ENCODE measurements at regions not wholly inside any gene's neighbourhood (a gene's known extent, or its start where the extent isn't known, plus 50 kb on each side); places are given as distances from the start of the nearest gene placed in this dataset.

DNA sequence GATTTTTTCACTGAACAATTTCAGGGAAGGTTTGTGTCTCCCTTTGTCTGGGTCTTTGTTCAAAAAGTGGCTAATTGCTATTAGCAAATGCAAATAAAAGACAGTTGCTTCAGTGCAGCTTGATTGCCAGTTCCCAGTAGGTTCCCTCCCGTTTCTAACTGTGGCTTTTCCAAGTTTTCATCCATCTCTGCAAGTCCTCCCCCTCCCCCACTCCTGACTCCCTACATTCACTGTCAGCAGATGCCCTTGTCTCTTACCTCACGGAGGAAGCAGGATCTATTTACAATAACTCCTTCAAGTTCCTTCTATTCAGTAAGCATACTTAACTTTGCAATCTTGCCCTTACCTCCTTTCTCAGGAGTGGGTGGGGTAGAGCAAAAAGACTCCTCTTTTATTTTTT lies 55.4 kb upstream of the SCEL start:
- Mint-ChIP-seq H3K36me3 (ENCODE audit: low read depth) (no peaks in the 10 kb centered on the region), H3K27ac (no peak overlapping the region), H3K4me3 (peak overlapping the region in 1 of 3 experiments; percentile 31), H3K4me1 (peaks cover 19% of the 10 kb centered on the region), H3K9me3 (peaks cover 8% of the 10 kb centered on the region), H3K27me3 (ENCODE audit: low read depth) (no peaks in the 10 kb centered on the region)
- TF ChIP-seq, protein P1, sequence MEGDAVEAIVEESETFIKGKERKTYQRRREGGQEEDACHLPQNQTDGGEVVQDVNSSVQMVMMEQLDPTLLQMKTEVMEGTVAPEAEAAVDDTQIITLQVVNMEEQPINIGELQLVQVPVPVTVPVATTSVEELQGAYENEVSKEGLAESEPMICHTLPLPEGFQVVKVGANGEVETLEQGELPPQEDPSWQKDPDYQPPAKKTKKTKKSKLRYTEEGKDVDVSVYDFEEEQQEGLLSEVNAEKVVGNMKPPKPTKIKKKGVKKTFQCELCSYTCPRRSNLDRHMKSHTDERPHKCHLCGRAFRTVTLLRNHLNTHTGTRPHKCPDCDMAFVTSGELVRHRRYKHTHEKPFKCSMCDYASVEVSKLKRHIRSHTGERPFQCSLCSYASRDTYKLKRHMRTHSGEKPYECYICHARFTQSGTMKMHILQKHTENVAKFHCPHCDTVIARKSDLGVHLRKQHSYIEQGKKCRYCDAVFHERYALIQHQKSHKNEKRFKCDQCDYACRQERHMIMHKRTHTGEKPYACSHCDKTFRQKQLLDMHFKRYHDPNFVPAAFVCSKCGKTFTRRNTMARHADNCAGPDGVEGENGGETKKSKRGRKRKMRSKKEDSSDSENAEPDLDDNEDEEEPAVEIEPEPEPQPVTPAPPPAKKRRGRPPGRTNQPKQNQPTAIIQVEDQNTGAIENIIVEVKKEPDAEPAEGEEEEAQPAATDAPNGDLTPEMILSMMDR (IDR thresholded peaks at IDR 0.05; ENCODE audit: unreplicated experiment in 3 of 3) = no peak

DNA sequence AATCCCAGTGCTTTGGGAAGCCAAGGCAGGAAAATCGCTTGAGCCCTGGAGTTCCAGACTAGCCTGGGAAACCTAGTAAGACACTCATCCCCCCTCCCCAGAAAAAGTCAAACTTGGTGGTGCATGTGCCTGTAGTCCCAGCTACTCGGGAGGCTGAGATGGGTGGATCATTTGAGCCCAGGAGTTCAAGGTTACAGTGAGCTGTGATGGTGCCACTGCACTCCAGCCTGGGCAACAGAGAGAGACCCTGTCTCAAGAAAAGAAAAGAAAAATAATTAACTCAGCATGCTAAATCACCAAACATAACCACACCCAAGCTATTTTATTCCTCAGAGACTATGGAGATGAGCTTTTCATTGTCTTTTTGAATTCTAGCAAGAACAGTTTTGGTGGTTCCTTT lies 56.2 kb upstream of the SCEL start:
- no peaks in the 10 kb centered on the region for H3K36me3 Mint-ChIP-seq (ENCODE audit: low read depth)

DNA sequence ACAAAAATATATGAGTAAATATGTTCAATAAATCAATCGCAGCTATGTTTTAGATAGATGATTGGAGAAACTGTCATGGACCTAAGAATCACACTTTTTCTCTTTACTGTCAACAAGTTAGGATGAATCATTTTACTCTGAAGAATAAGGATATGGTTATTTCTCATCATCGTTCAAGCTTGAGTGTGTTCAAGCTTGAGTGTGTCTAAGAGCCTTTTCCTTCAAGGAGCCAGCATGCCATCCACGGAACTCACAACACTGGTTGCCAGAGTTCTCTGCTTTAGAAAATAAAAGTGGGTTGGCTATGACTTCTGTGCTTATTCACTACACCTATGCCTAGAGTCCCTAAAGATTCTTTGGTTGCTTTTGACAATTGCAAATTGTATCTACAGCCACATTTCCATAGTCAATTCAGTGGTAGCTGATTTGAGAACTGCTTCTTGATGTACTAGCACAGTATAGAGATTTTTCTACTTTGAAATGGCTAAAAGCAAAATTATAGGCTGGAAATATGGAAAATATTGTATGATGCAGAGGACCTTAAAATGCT lies 58.1 kb upstream of the SCEL start:
- TF ChIP-seq, protein P1 (IDR thresholded peaks at IDR 0.05; ENCODE audit: unreplicated experiment in 3 of 3) = no peak
- H3K4me1 Mint-ChIP-seq = peaks cover 19% of the 10 kb centered on the region
- H3K9me3 Mint-ChIP-seq = peaks cover 4% of the 10 kb centered on the region
- H3K27me3 Mint-ChIP-seq (ENCODE audit: low read depth) = no peaks in the 10 kb centered on the region
- no peaks in the 10 kb centered on the region for H3K36me3 Mint-ChIP-seq (ENCODE audit: low read depth)
- H3K27ac Mint-ChIP-seq = peak overlapping the region in 1 of 3 experiments; percentile 34
- H3K4me3 Mint-ChIP-seq = peak overlapping the region in 1 of 3 experiments; percentile 86

More for the DNA sequence above, 56.2 kb upstream of the SCEL start:
- peaks cover 19% of the 10 kb centered on the region for H3K4me1 Mint-ChIP-seq
- no peak overlapping the region for H3K4me3 Mint-ChIP-seq
- peaks cover 8% of the 10 kb centered on the region for H3K9me3 Mint-ChIP-seq
- no peaks in the 10 kb centered on the region for H3K27me3 Mint-ChIP-seq (ENCODE audit: low read depth)
- TF ChIP-seq, protein P1 (IDR thresholded peaks at IDR 0.05; ENCODE audit: unreplicated experiment in 3 of 3) = no peak
- H3K27ac Mint-ChIP-seq = no peak overlapping the region

DNA sequence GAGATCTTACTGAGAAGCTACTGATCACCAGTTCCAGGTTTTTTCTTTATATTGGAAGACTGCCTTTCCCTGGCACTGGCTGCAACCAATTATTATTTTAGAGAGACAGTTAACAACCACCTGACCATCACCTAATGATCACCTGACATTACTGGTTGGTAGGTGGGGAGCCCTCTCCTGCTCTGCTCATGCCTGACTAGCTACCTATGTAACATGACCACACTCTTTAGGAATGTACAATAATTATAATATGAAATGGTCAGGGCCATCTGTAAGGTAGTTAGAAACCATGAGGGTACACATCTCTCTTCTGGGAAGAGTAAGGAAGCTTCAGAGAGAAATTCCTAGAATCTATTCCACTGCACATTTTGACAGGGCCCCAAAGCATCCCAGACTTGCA lies 59.0 kb upstream of the SCEL start:
- H3K4me1 Mint-ChIP-seq = peaks cover 19% of the 10 kb centered on the region
- H3K36me3 Mint-ChIP-seq (ENCODE audit: low read depth) = no peaks in the 10 kb centered on the region
- peaks cover 4% of the 10 kb centered on the region for H3K9me3 Mint-ChIP-seq
- no peak overlapping the region for H3K4me3 Mint-ChIP-seq
- no peak overlapping the region for H3K27ac Mint-ChIP-seq
- H3K27me3 Mint-ChIP-seq (ENCODE audit: low read depth) = no peaks in the 10 kb centered on the region
- TF ChIP-seq, protein P1 (IDR thresholded peaks at IDR 0.05; ENCODE audit: unreplicated experiment in 3 of 3) = no peak

DNA sequence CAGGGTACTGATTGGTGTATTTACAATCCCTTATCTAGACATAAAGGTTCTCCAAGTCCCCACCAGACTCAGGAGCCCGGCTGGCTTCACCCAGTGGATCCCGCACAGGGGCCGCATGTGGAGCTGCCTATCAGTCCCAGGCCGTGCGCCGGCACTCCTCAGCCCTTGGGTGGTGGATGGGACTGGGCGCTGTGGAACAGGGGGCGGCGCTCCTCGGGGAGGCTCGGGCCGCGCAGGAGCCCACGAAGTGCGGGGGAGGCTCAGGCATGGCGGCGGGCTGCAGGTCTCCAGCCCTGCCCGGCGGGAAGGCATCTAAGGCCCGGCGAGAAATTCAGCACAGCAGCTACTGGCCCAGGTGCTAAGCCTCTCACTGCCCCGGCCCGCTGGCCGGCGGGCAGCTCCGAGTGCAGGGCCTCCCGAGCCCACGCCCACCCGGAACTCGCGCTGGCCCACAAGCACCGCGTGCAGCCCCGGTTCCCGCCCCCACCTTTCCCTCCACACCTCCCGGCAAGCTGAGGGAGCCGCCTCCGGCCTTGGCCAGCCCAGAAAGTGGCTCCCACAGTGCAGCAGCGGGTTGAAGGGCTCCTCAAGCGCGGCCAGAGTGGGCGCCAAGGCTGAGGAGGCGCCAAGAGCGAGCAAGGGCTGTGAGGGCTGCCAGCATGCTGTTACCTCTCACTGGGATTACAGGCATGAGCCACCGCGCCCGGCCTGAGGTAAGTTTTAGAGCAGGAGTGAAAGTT lies 60.0 kb upstream of the SCEL start:
- no peak overlapping the region for H3K27ac Mint-ChIP-seq
- no peaks in the 10 kb centered on the region for H3K36me3 Mint-ChIP-seq (ENCODE audit: low read depth)
- TF ChIP-seq, protein P1 (IDR thresholded peaks at IDR 0.05; ENCODE audit: unreplicated experiment in 3 of 3) = no peak
- H3K27me3 Mint-ChIP-seq (ENCODE audit: low read depth) = no peaks in the 10 kb centered on the region
- no peak overlapping the region for H3K4me3 Mint-ChIP-seq
- H3K9me3 Mint-ChIP-seq = no peaks in the 10 kb centered on the region
- peaks cover 19% of the 10 kb centered on the region for H3K4me1 Mint-ChIP-seq

DNA sequence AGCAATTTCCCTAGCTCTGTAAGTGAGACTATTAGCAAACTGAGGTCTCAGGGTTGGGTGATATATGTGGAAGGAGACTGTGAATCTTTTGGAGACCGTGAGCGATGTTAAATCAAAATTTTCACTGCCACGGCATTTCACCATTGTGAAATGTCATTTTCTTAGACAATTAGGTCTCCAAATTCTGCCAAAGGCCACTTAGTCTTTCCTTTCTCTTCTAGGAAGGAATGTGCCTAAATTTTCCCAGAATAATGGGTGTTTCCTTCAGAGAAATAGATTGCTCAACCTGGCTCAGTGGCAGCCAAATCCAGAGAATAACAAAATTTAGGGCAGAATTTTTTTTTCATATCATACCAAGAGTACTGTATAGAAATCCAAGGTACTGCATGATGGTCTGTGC lies 64.5 kb upstream of the SCEL start:
- H3K27me3 Mint-ChIP-seq (ENCODE audit: low read depth) = no peaks in the 10 kb centered on the region
- H3K27ac Mint-ChIP-seq = no peak overlapping the region
- TF ChIP-seq, protein P1 (IDR thresholded peaks at IDR 0.05; ENCODE audit: unreplicated experiment in 3 of 3) = no peak
- no peaks in the 10 kb centered on the region for H3K4me1 Mint-ChIP-seq
- H3K9me3 Mint-ChIP-seq = no peaks in the 10 kb centered on the region
- no peaks in the 10 kb centered on the region for H3K36me3 Mint-ChIP-seq (ENCODE audit: low read depth)
- H3K4me3 Mint-ChIP-seq = no peak overlapping the region
